ENCODE measurements at regions not wholly inside any gene's neighbourhood (a gene's known extent, or its start where the extent isn't known, plus 50 kb on each side); places are given as distances from the start of the nearest gene placed in this dataset.

DNA sequence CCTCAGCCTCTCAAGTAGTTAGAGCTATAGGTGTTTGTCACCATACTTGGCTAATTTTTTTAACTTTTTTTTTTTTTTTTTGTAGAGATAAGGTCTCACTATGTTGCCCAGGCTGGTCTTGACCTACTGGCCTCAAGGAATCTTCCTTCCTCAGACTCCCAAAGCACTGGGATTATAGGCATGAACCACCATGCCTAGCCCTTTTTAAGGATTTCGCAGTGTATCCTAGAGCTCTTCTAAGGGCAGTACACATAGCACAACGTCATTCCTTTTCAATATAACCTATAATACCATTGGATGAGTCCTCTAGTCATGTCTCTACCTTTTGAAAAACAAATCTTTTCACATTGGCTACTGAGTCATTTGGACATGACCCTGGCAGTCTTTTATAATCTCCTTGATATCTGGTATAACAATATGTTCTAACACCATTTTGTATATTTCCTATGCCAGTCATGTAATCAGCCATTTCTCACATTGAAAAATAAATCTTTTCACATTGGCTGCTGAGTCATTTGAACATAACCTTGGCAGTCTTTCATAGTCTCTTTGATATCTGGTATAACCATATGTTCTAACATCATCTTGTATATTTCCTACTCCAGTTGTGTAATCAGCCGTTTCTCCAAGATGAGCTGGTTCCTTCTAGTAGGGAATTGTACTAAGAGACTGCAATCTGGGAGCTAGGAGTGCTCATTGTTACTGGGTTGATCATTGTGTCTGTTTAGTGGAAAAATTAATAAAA, 944.7 kb downstream of the MCTP2 start:
- TF ChIP-seq CHD2 (IDR thresholded peaks at IDR 0.05; ENCODE audit: low read length, partially characterized antibody) = no peak
- TF ChIP-seq, protein P1, sequence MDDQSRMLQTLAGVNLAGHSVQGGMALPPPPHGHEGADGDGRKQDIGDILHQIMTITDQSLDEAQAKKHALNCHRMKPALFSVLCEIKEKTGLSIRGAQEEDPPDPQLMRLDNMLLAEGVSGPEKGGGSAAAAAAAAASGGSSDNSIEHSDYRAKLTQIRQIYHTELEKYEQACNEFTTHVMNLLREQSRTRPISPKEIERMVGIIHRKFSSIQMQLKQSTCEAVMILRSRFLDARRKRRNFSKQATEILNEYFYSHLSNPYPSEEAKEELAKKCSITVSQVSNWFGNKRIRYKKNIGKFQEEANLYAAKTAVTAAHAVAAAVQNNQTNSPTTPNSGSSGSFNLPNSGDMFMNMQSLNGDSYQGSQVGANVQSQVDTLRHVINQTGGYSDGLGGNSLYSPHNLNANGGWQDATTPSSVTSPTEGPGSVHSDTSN (IDR thresholded peaks at IDR 0.05) = no peak
- no peak for TF ChIP-seq EZH2phosphoT487 (IDR thresholded peaks at IDR 0.05; ENCODE audit: borderline replicate concordance, low read depth)
- TF ChIP-seq GABPA (IDR thresholded peaks at IDR 0.05; ENCODE audit: low read depth) = no peak
- no peak for TF ChIP-seq SMC3 (IDR thresholded peaks at IDR 0.05; ENCODE audit: low read depth, low read length)
- TF ChIP-seq, protein P2, sequence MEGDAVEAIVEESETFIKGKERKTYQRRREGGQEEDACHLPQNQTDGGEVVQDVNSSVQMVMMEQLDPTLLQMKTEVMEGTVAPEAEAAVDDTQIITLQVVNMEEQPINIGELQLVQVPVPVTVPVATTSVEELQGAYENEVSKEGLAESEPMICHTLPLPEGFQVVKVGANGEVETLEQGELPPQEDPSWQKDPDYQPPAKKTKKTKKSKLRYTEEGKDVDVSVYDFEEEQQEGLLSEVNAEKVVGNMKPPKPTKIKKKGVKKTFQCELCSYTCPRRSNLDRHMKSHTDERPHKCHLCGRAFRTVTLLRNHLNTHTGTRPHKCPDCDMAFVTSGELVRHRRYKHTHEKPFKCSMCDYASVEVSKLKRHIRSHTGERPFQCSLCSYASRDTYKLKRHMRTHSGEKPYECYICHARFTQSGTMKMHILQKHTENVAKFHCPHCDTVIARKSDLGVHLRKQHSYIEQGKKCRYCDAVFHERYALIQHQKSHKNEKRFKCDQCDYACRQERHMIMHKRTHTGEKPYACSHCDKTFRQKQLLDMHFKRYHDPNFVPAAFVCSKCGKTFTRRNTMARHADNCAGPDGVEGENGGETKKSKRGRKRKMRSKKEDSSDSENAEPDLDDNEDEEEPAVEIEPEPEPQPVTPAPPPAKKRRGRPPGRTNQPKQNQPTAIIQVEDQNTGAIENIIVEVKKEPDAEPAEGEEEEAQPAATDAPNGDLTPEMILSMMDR (IDR thresholded peaks at IDR 0.05) = no peak
- TF ChIP-seq RAD21 (IDR thresholded peaks at IDR 0.05; ENCODE audit: low read length) = no peak
- TF ChIP-seq POLR2AphosphoS5 (IDR thresholded peaks at IDR 0.05; ENCODE audit: low read depth, low read length) = no peak
